ENCODE measurements at regions not wholly inside any gene's neighbourhood (a gene's known extent, or its start where the extent isn't known, plus 50 kb on each side); places are given as distances from the start of the nearest gene placed in this dataset.
A peak's percentile ranks its signal among the peaks of the same experiment; 100 is the strongest.

DNA sequence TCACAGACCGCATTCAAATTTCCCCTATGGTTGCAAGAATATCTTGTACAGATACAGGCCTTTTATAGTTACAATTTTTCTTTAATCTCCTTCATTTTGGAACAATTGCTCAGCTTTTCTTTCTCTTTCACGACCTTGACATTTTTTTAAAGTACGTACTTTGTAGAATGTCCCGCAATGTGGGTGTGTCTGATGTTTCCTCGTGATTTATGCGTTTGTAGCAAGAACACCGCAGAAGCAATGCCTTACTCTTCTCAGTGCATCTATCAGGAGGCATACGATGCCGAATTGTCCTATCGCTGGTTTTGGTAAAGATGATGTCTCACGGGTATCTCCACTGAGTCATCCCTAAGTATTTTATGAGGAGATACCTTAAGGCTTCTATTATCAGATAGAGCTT lies 76.9 kb upstream of the RALGPS2 start:
- Histone ChIP-seq H4K5ac (ENCODE audit: low read depth, low read length) (no peak overlapping the region), H2BK5ac (ENCODE audit: low read depth, low read length, poor library complexity, severe bottlenecking) (no peak overlapping the region), H4K91ac (ENCODE audit: insufficient read depth, low read depth, low read length) (no peak overlapping the region), H3K27ac (ENCODE audit: insufficient read depth, low read length) (no peak overlapping the region), H3K9ac (ENCODE audit: low read depth, low read length) (no peak overlapping the region), H3K9me3 (ENCODE audit: control insufficient read depth, insufficient read depth, low read length) (no peaks in the 10 kb centered on the region), H3K14ac (replicated peaks; ENCODE audit: low read depth, low read length) (no peak overlapping the region), H2BK20ac (ENCODE audit: low read depth, low read length) (peak overlapping the region; percentile 24; the same call in 1 of the 2 replicates), H3K4me1 (ENCODE audit: control insufficient read depth, insufficient read depth, low read length) (peaks cover 30% of the 10 kb centered on the region), H3K9me1 (ENCODE audit: insufficient read depth, low read length) (peaks cover 22% of the 10 kb centered on the region), H3K4ac (ENCODE audit: low read depth, low read length) (no peak overlapping the region), H2AK5ac (ENCODE audit: low read depth, low read length) (no peak overlapping the region), H2BK15ac (ENCODE audit: low read depth, low read length) (peak overlapping the region; percentile 25; the same call in 1 of the 3 replicates), H2AFZ (replicated peaks; ENCODE audit: low read length, poor library complexity) (no peak overlapping the region), H3K4me2 (ENCODE audit: low read depth, low read length) (no peak overlapping the region), H2BK120ac (ENCODE audit: low read depth, low read length) (no peak overlapping the region), H3K36me3 (ENCODE audit: control insufficient read depth, insufficient read depth, low read length) (no peaks in the 10 kb centered on the region), H2AK9ac (replicated peaks; ENCODE audit: low read depth, low read length, poor library complexity) (no peak overlapping the region), H3K56ac (ENCODE audit: extremely low read depth, insufficient read depth, low read length) (no peak overlapping the region), H4K8ac (ENCODE audit: low read depth in 2 of 2, low read length in 2 of 2) (no peak overlapping the region), H3K79me1 (ENCODE audit: low read depth in 1 of 2, low read length in 2 of 2) (peaks cover 0 to 4% of the 10 kb centered on the region in 2 experiments; a peak in 2 of 4 replicates), H3K18ac (ENCODE audit: low read depth, low read length) (no peak overlapping the region), H3K23ac (ENCODE audit: low read depth, low read length) (no peak overlapping the region), H3K27me3 (ENCODE audit: control insufficient read depth, insufficient read depth, low read length) (no peaks in the 10 kb centered on the region), H4K20me1 (ENCODE audit: insufficient read depth, low read length) (no peaks in the 10 kb centered on the region), H3K4me3 (ENCODE audit: insufficient read depth, low read depth, low read length) (no peak overlapping the region)
- intact Hi-C loops (cut with micrococcal nuclease) (loop anchor here (10.0 kb wide), 1 partner anchor 357 kb away; no protein-coding TSS in a partner anchor), in situ Hi-C loops (cut with MboI; ENCODE audit: low sequenced_read_pairs) (no loop called here), dilution Hi-C loops (cut with HindIII; ENCODE audit: low sequenced_read_pairs, unreplicated experiment) (no loop called here)
- no peak for ATAC-seq (ENCODE audit: low read depth)
- DNase-seq, result no peak
- 88% methylated on average over 1 of the region's 11 CpGs; no CpG with 5 or more reads in 1 of the 2 experiments for WGBS, 2 experiments (ENCODE audit: extremely low coverage in 2 of 2, insufficient read length in 1 of 2)
- no peak for TF ChIP-seq RCOR1 (IDR thresholded peaks at IDR 0.05; ENCODE audit: insufficient replicate concordance, low read length)
- TF ChIP-seq, protein P1, sequence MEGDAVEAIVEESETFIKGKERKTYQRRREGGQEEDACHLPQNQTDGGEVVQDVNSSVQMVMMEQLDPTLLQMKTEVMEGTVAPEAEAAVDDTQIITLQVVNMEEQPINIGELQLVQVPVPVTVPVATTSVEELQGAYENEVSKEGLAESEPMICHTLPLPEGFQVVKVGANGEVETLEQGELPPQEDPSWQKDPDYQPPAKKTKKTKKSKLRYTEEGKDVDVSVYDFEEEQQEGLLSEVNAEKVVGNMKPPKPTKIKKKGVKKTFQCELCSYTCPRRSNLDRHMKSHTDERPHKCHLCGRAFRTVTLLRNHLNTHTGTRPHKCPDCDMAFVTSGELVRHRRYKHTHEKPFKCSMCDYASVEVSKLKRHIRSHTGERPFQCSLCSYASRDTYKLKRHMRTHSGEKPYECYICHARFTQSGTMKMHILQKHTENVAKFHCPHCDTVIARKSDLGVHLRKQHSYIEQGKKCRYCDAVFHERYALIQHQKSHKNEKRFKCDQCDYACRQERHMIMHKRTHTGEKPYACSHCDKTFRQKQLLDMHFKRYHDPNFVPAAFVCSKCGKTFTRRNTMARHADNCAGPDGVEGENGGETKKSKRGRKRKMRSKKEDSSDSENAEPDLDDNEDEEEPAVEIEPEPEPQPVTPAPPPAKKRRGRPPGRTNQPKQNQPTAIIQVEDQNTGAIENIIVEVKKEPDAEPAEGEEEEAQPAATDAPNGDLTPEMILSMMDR (conservative IDR thresholded peaks at IDR 0.05; ENCODE audit: low read depth, low read length), result no peak
- no peak for TF ChIP-seq CEBPB (IDR thresholded peaks at IDR 0.05; ENCODE audit: low read depth, low read length)
- TF ChIP-seq, protein P2, sequence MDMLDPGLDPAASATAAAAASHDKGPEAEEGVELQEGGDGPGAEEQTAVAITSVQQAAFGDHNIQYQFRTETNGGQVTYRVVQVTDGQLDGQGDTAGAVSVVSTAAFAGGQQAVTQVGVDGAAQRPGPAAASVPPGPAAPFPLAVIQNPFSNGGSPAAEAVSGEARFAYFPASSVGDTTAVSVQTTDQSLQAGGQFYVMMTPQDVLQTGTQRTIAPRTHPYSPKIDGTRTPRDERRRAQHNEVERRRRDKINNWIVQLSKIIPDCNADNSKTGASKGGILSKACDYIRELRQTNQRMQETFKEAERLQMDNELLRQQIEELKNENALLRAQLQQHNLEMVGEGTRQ (IDR thresholded peaks at IDR 0.05; ENCODE audit: low read depth, low read length), result no peak
- TF ChIP-seq POLR2A (IDR thresholded peaks at IDR 0.05; ENCODE audit: low read depth, low read length), result no peak
- TF ChIP-seq CHD1 (IDR thresholded peaks at IDR 0.05; ENCODE audit: low read depth, low read length), result no peak
- ChIA-PET CTCF (no interaction called here), POLR2A (ENCODE audit: unreplicated experiment) (no interaction called here)
- BruUV-seq (replicated peaks), result no TSS peak
